ENCODE measurements at regions not wholly inside any gene's neighbourhood (a gene's known extent, or its start where the extent isn't known, plus 50 kb on each side); places are given as distances from the start of the nearest gene placed in this dataset.

DNA sequence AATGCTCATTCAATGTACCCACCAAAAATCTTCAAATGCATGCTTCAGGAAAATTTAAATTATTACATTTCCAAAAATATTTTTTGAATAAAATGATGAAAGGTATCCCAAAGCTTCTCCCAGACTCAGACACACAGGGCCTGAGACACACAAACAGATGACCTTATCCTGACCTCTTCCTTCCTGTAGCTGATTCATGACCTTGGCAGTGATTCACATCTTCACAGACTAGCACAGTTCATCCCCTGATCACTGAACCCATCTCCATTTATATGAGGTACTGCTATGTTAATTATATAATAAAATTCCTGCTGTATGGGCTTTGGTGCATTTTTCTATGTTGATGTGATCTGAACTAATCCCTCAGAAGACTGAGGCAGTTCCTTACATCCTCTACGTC is 265.0 kb upstream of the GLI3 start:
- no peak overlapping the region for H2AK5ac ChIP-seq (ENCODE audit: insufficient read length, low read length)
- no peak overlapping the region for H3K4me3 Mint-ChIP-seq
- no peak for DNase-seq
- H3K14ac ChIP-seq (ENCODE audit: insufficient read depth, low read length): no peak overlapping the region
- no peak overlapping the region for H3K27ac Mint-ChIP-seq
- H2AFZ ChIP-seq (ENCODE audit: low read length): no peak overlapping the region
- H3K4me1 ChIP-seq (ENCODE audit: insufficient read depth, low read length): no peaks in the 10 kb centered on the region
- no peaks in the 10 kb centered on the region for H3K4me1 Mint-ChIP-seq
- H2BK15ac ChIP-seq (ENCODE audit: low read depth, low read length): no peak overlapping the region
- no peak overlapping the region for H3K23ac ChIP-seq (ENCODE audit: insufficient read length, low read depth, low read length)
- no peak overlapping the region for H4K8ac ChIP-seq (replicated peaks; ENCODE audit: insufficient read length, low read depth, low read length)
- H3K9me3 Mint-ChIP-seq: peaks cover 2 to 4% of the 10 kb centered on the region in 2 experiments; a peak in 2 of 5 replicates
- H3K4me2 ChIP-seq (ENCODE audit: insufficient read depth, insufficient read length, low read length): no peak overlapping the region
- H3K79me2 ChIP-seq (ENCODE audit: insufficient read depth, low read length): no peaks in the 10 kb centered on the region
- no peak overlapping the region for H2BK5ac ChIP-seq (ENCODE audit: insufficient read length, low read length)
- TF ChIP-seq, protein P1, sequence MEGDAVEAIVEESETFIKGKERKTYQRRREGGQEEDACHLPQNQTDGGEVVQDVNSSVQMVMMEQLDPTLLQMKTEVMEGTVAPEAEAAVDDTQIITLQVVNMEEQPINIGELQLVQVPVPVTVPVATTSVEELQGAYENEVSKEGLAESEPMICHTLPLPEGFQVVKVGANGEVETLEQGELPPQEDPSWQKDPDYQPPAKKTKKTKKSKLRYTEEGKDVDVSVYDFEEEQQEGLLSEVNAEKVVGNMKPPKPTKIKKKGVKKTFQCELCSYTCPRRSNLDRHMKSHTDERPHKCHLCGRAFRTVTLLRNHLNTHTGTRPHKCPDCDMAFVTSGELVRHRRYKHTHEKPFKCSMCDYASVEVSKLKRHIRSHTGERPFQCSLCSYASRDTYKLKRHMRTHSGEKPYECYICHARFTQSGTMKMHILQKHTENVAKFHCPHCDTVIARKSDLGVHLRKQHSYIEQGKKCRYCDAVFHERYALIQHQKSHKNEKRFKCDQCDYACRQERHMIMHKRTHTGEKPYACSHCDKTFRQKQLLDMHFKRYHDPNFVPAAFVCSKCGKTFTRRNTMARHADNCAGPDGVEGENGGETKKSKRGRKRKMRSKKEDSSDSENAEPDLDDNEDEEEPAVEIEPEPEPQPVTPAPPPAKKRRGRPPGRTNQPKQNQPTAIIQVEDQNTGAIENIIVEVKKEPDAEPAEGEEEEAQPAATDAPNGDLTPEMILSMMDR (conservative IDR thresholded peaks at IDR 0.05): no peak
- no CpG with 5 or more reads among the region's 1 CpG for WGBS (ENCODE audit: extremely low coverage, insufficient read length, low lambda C conversion rate)
- H3K79me1 ChIP-seq (ENCODE audit: insufficient read depth, low read depth, low read length, poor library complexity, severe bottlenecking): no peaks in the 10 kb centered on the region
- no peak overlapping the region for H2BK12ac ChIP-seq (ENCODE audit: insufficient read length, low read depth, low read length)
- no peaks in the 10 kb centered on the region for H3K23me2 ChIP-seq (ENCODE audit: insufficient read length, low read depth, low read length, poor library complexity, severe bottlenecking)
- H2BK120ac ChIP-seq (ENCODE audit: low read depth, low read length, poor library complexity, severe bottlenecking): no peak overlapping the region
- H2BK20ac ChIP-seq (ENCODE audit: low read depth, low read length, poor library complexity, severe bottlenecking): no peak overlapping the region
- H3K36me3 Mint-ChIP-seq (ENCODE audit: insufficient read depth in 1 of 3, low read depth in 3 of 3): no peaks in the 10 kb centered on the region; a peak in 1 of 7 replicates
- no peak overlapping the region for H4K91ac ChIP-seq (ENCODE audit: insufficient read length, low read depth, low read length)
- no peak overlapping the region for H4K5ac ChIP-seq (ENCODE audit: insufficient read length, low read depth, low read length)
- no peak overlapping the region for H3K4ac ChIP-seq (ENCODE audit: low read depth, low read length)
- H3K9ac ChIP-seq (ENCODE audit: extremely low read depth, insufficient read length, low read length): no peak overlapping the region
- H3T11ph ChIP-seq (ENCODE audit: low read length): no peak overlapping the region
- H3K9me3 ChIP-seq (ENCODE audit: control insufficient read depth, low read depth, low read length): no peaks in the 10 kb centered on the region
- no peak overlapping the region for H3K27ac ChIP-seq (ENCODE audit: insufficient read length, low read depth, low read length)
- H3K18ac ChIP-seq (ENCODE audit: insufficient read length, low read depth, low read length): no peak overlapping the region
- no peaks in the 10 kb centered on the region for H4K20me1 ChIP-seq (ENCODE audit: control insufficient read depth, insufficient read depth, insufficient read length)
- H3K27me3 Mint-ChIP-seq (ENCODE audit: low read depth): no peaks in the 10 kb centered on the region
- no peak overlapping the region for H3K56ac ChIP-seq (ENCODE audit: insufficient read length, low read depth, low read length)
- no peaks in the 10 kb centered on the region for H3K27me3 ChIP-seq (ENCODE audit: insufficient read depth, low read length)
